IMR-90 (cell line): ENCODE measurements at regions not wholly inside any gene's neighbourhood (a gene's known extent, or its start where the extent isn't known, plus 50 kb on each side); places are given as distances from the start of the nearest gene placed in this dataset.
A peak's percentile ranks its signal among the peaks of the same experiment; 100 is the strongest.

Experiments
- ATAC-seq: fragments of 200-7000 bp; cut with Tn5 transposase; 2 replicates; pipeline ENCODE4 v1.9.1; 2020; ENCODE audit warnings: low read depth, mild to moderate bottlenecking, moderate library complexity
- BruUV-seq: library from RNA; stranded (reverse); fragments of 400-500 nt; replicated peaks from 2 replicates; lab custom pipeline; 2021; lab: Mats Ljungman, UMichigan
- CTCF ChIA-PET: fragments of 300-600 bp; formaldehyde crosslinking; extraction: SDS; loops from one replicate; lab custom pipeline; 2021; ENCODE audit warnings: antibody characterized with exemption; lab: Yijun Ruan, JAX
- POLR2A ChIA-PET: fragments of 300-600 bp; sonication (Branson Sonifier 250); formaldehyde crosslinking; loops from one replicate; lab custom pipeline; 2022; ENCODE audit warnings: antibody characterized with exemption; ENCODE audit not compliant: unreplicated experiment; lab: Charles Lee
- DNase-seq: peaks from one replicate; pipeline ENCODE4 v3.0.0; 2013
- H2AFZ ChIP-seq: replicated peaks from 2 replicates; pipeline ENCODE3; 2013; ENCODE audit warnings: low read length, mild to moderate bottlenecking; ENCODE audit not compliant: poor library complexity
- H2AK5ac ChIP-seq: 2 replicates; pipeline ENCODE4 v1.6.1; 2013; ENCODE audit warnings: low read depth, low read length, inconsistent platforms
- H2AK9ac ChIP-seq: replicated peaks from 2 replicates; pipeline ENCODE3; 2013; ENCODE audit warnings: mild to moderate bottlenecking, low read depth, low read length, moderate library complexity; ENCODE audit not compliant: poor library complexity
- H2BK120ac ChIP-seq: 2 replicates; pipeline ENCODE4 v1.6.1; 2013; ENCODE audit warnings: low read depth, low read length, inconsistent platforms
- H2BK15ac ChIP-seq: 3 replicates; pipeline ENCODE4 v1.6.1; 2013; ENCODE audit warnings: low read depth, low read length, inconsistent platforms
- H2BK20ac ChIP-seq: 2 replicates; pipeline ENCODE4 v1.6.1; 2013; ENCODE audit warnings: low read depth, mild to moderate bottlenecking, inconsistent platforms, low read length, moderate library complexity
- H2BK5ac ChIP-seq: 2 replicates; pipeline ENCODE4 v1.6.1; 2013; ENCODE audit warnings: mild to moderate bottlenecking, low read depth, low read length, inconsistent platforms; ENCODE audit not compliant: poor library complexity, severe bottlenecking
- H3K14ac ChIP-seq: replicated peaks from 2 replicates; pipeline ENCODE4 v1.6.1; 2013; ENCODE audit warnings: low read depth, low read length, inconsistent platforms
- H3K18ac ChIP-seq: 2 replicates; pipeline ENCODE4 v1.6.1; 2013; ENCODE audit warnings: low read depth, low read length, control low read depth
- H3K23ac ChIP-seq: 2 replicates; pipeline ENCODE4 v1.6.1; 2013; ENCODE audit warnings: low read depth, low read length, inconsistent platforms
- H3K27ac ChIP-seq: 2 replicates; pipeline ENCODE4 v1.5.1; 2013; ENCODE audit warnings: mild to moderate bottlenecking, control low read depth, low read length; ENCODE audit not compliant: insufficient read depth
- H3K27me3 ChIP-seq: 2 replicates; pipeline ENCODE4 v1.6.1; 2013; ENCODE audit warnings: low read length; ENCODE audit not compliant: control insufficient read depth, insufficient read depth
- H3K36me3 ChIP-seq: 2 replicates; pipeline ENCODE4 v1.6.1; 2013; ENCODE audit warnings: low read length, mixed read lengths; ENCODE audit not compliant: control insufficient read depth, insufficient read depth
- H3K4ac ChIP-seq: 2 replicates; pipeline ENCODE4 v1.6.1; 2013; ENCODE audit warnings: low read depth, low read length, inconsistent platforms
- H3K4me1 ChIP-seq: 2 replicates; pipeline ENCODE4 v1.6.1; 2013; ENCODE audit warnings: low read length, mixed read lengths; ENCODE audit not compliant: control insufficient read depth, insufficient read depth
- H3K4me2 ChIP-seq: 2 replicates; pipeline ENCODE4 v1.6.1; 2013; ENCODE audit warnings: low read depth, mild to moderate bottlenecking, control low read depth, low read length, moderate library complexity
- H3K4me3 ChIP-seq: 2 replicates; pipeline ENCODE4 v1.5.1; 2013; ENCODE audit warnings: low read depth, mild to moderate bottlenecking, control low read depth, low read length, moderate library complexity; ENCODE audit not compliant: insufficient read depth
- H3K56ac ChIP-seq: 2 replicates; pipeline ENCODE4 v1.6.1; 2013; ENCODE audit warnings: low read length, inconsistent platforms; ENCODE audit not compliant: insufficient read depth; ENCODE audit errors: extremely low read depth
- H3K79me1 ChIP-seq, 2 experiments: 2 replicates each; pipeline ENCODE4 v1.6.1; 2013; ENCODE audit warnings: low read length in 2 of 2, inconsistent platforms in 1 of 2, low read depth in 1 of 2
- H3K9ac ChIP-seq: 2 replicates; pipeline ENCODE4 v1.6.1; 2013; ENCODE audit warnings: low read depth, low read length, control low read depth
- H3K9me1 ChIP-seq: 2 replicates; pipeline ENCODE4 v1.6.1; 2013; ENCODE audit warnings: low read length, inconsistent platforms; ENCODE audit not compliant: insufficient read depth
- H3K9me3 ChIP-seq: 2 replicates; pipeline ENCODE4 v1.6.1; 2013; ENCODE audit warnings: low read length; ENCODE audit not compliant: control insufficient read depth, insufficient read depth
- H4K20me1 ChIP-seq: 2 replicates; pipeline ENCODE4 v1.6.1; 2013; ENCODE audit warnings: low read length, inconsistent platforms; ENCODE audit not compliant: insufficient read depth
- H4K5ac ChIP-seq: 2 replicates; pipeline ENCODE4 v1.6.1; 2013; ENCODE audit warnings: mild to moderate bottlenecking, low read depth, low read length, control low read depth
- H4K8ac ChIP-seq, 2 experiments: 2 replicates each; pipeline ENCODE4 v1.6.1; 2013; ENCODE audit warnings: low read depth in 2 of 2, low read length in 2 of 2, control low read depth in 1 of 2, inconsistent platforms in 1 of 2
- H4K91ac ChIP-seq: 2 replicates; pipeline ENCODE4 v1.6.1; 2013; ENCODE audit warnings: low read depth, low read length, inconsistent platforms; ENCODE audit not compliant: insufficient read depth
- CEBPB ChIP-seq: IDR thresholded peaks from 2 replicates; pipeline ENCODE4 v1.6.1; 2012; ENCODE audit warnings: low read depth, low read length, improper control_type of control experiment
- FOS ChIP-seq: fragments of 150-350 bp; IDR thresholded peaks from 2 replicates; pipeline ENCODE4 v1.6.1; 2016; ENCODE audit warnings: low read depth, low read length
- MAZ ChIP-seq: IDR thresholded peaks from 2 replicates; pipeline ENCODE4 v1.6.1; 2012; ENCODE audit warnings: low read depth, mild to moderate bottlenecking, low read length, improper control_type of control experiment, moderate library complexity, borderline replicate concordance
- MXI1 ChIP-seq: IDR thresholded peaks from 2 replicates; pipeline ENCODE4 v1.6.1; 2012; ENCODE audit warnings: low read depth, mild to moderate bottlenecking, low read length, moderate library complexity, borderline replicate concordance
- RAD21 ChIP-seq: IDR thresholded peaks from 2 replicates; pipeline ENCODE4 v1.6.1; 2012; ENCODE audit warnings: low read length, improper control_type of control experiment
- RCOR1 ChIP-seq: IDR thresholded peaks from 2 replicates; pipeline ENCODE4 v1.6.1; 2012; ENCODE audit warnings: mild to moderate bottlenecking, low read length, improper control_type of control experiment; ENCODE audit not compliant: insufficient replicate concordance
- RFX5 ChIP-seq: IDR thresholded peaks from 2 replicates; pipeline ENCODE4 v1.8.0; 2012; ENCODE audit warnings: low read depth, mild to moderate bottlenecking, low read length, moderate library complexity
- USF2 ChIP-seq: fragments of 150-350 bp; IDR thresholded peaks from 2 replicates; pipeline ENCODE4 v1.6.1; 2017; ENCODE audit warnings: mild to moderate bottlenecking, antibody characterized with exemption, low read length, low read depth
- WGBS, 2 experiments: methylation state at CpG; one replicate each; pipeline versions ENCODE4 v1.1.5 to v1.1.7; 2013; ENCODE audit warnings: missing lambda C conversion rate in 2 of 2; ENCODE audit not compliant: insufficient read length in 1 of 2; ENCODE audit errors: extremely low coverage in 2 of 2; 5-methylcytosine and 5-hydroxymethylcytosine counted together
- dilution Hi-C: fragments of 300-500 bp; cut with HindIII; formaldehyde crosslinking; loops from one replicate; pipeline ENCODE4 v1.14.3; 2018; ENCODE audit warnings: low sequenced_read_pairs; ENCODE audit not compliant: unreplicated experiment
- in situ Hi-C: fragments of 300-500 bp; cut with MboI; formaldehyde crosslinking; loops from 3 replicates; pipeline ENCODE4 v1.14.3; 2019; ENCODE audit warnings: low sequenced_read_pairs, inconsistent platforms, mixed read lengths
- intact Hi-C: fragments of 100-400 bp; cut with micrococcal nuclease; formaldehyde crosslinking; loops from 2 replicates; pipeline ENCODE4 v1.10.0; 2022

- peak overlapping the region; percentile 78 for H2AFZ ChIP-seq
- H3K4me3 ChIP-seq, result no peak overlapping the region
- TF ChIP-seq RFX5 (no peak), MXI1 (no peak), CEBPB (no peak), RCOR1 (no peak), USF2 (no peak), FOS (no peak), MAZ (no peak), RAD21 (no peak)
- H3K4ac ChIP-seq, result peak overlapping the region; percentile 39; the same call in 1 of the 2 replicates
- intact Hi-C loops, result no loop called here
- H2AK9ac ChIP-seq, result no peak overlapping the region
- no peak overlapping the region for H2AK5ac ChIP-seq
- no peak overlapping the region; the same call in 1 of the 2 replicates for H2BK20ac ChIP-seq
- H2BK120ac ChIP-seq, result no peak overlapping the region; the same call in 1 of the 2 replicates
- dilution Hi-C loops, result no loop called here
- in situ Hi-C loops, result no loop called here
- no peaks in the 10 kb centered on the region for H3K36me3 ChIP-seq
- no peak overlapping the region for H3K23ac ChIP-seq
- DNase-seq (peak; percentile 27), ATAC-seq (peak; percentile 45)
- no peak overlapping the region for H3K9ac ChIP-seq
- H3K27ac ChIP-seq, result no peak overlapping the region
- H4K91ac ChIP-seq, result no peak overlapping the region
- no peaks in the 10 kb centered on the region for H3K9me3 ChIP-seq
- no peak overlapping the region for H3K18ac ChIP-seq
- H3K4me1 ChIP-seq, result peaks cover 12% of the 10 kb centered on the region
- no peak overlapping the region for H2BK15ac ChIP-seq
- H3K79me1 ChIP-seq, result no peaks in the 10 kb centered on the region
- WGBS, 2 experiments, result 52% methylated on average over 2 of the region's 27 CpGs; no CpG with 5 or more reads in 1 of the 2 experiments
- H4K20me1 ChIP-seq, result no peaks in the 10 kb centered on the region
- peaks cover 14% of the 10 kb centered on the region for H3K27me3 ChIP-seq
- H2BK5ac ChIP-seq, result no peak overlapping the region
- BruUV-seq, result no TSS peak
- H3K9me1 ChIP-seq, result peaks cover 2% of the 10 kb centered on the region; the same call in 1 of the 2 replicates
- H3K14ac ChIP-seq, result peak overlapping the region; percentile 35; the same call in 1 of the 2 replicates
- H3K4me2 ChIP-seq, result peak overlapping the region; percentile 64; the same call in 1 of the 2 replicates
- no peak overlapping the region for H4K5ac ChIP-seq
- H4K8ac ChIP-seq, result 0 out of 4 replicates have a peak overlapping the region, but pooled peaks of 1 of the 2 experiments have one; percentile 15
- ChIA-PET CTCF (interaction anchor here (1.4 to 3.8 kb wide), 2 partner anchors 12 to 14 kb away, joined by 4 to 13 read pairs; no protein-coding TSS in a partner anchor), POLR2A (no interaction called here)
- H3K56ac ChIP-seq, result no peak overlapping the region
These were observed 85.6 kb upstream of the TAF1B start for GRCh38 chr2:9757501-9758264.
